ENCODE measurements at regions not wholly inside any gene's neighbourhood (a gene's known extent, or its start where the extent isn't known, plus 50 kb on each side); places are given as distances from the start of the nearest gene placed in this dataset.

DNA sequence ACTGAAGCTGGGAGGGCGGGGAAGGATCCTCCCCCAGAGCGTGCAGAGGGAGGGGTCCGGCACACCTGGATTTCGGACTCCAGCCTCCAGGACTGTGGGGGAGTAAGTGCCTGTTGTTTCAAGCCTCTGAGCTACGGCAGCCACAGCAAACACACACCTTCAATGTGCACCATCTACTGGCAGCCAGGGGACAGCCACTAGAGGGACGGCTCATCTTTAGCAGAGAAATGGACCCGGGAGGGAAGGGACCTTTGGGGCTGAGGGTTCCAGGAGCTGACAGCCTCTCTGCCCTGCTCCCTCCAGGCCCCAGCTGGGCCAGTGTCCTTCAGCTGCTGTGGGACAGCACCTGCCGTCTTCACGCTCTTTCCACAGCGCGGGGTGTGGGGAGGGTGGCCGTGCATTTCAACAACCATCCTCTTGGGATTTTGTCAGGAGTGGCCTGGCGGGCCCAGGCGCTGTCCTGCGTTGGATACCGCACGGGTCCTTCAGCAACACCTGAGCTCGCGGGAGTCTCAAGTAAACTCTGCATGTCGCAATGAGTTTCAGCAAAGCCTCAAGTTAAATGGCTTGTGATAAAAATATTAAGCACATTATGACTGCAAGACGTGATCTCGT is 209.2 kb upstream of the C14orf180 start:
- Histone ChIP-seq H3K4me3 (no peak overlapping the region), H3K4me1 (no peaks in the 10 kb centered on the region), H3K9me3 (peaks cover 0 to 6% (median 0%) of the 10 kb centered on the region in 11 donors), H3K27me3 (peaks cover 0 to 33% (median 10%) of the 10 kb centered on the region in 7 donors), H3K36me3 (no peaks in the 10 kb centered on the region), H3K27ac (no peak overlapping the region)
- peak; percentile 23 to 86 (median 74) for ATAC-seq
- intact Hi-C loops (cut with DNase I) = loop anchor here in 4 of 10 donors (1.0 to 10.0 kb wide), 3 partner anchors 194 to 236 kb away; partner anchors contain the start of gene KIF26A (in 4 of the 4)
- 53 to 54% methylated on average over 22 of the region's 22 CpGs for WGBS, 2 donors
- TF ChIP-seq, protein P1, sequence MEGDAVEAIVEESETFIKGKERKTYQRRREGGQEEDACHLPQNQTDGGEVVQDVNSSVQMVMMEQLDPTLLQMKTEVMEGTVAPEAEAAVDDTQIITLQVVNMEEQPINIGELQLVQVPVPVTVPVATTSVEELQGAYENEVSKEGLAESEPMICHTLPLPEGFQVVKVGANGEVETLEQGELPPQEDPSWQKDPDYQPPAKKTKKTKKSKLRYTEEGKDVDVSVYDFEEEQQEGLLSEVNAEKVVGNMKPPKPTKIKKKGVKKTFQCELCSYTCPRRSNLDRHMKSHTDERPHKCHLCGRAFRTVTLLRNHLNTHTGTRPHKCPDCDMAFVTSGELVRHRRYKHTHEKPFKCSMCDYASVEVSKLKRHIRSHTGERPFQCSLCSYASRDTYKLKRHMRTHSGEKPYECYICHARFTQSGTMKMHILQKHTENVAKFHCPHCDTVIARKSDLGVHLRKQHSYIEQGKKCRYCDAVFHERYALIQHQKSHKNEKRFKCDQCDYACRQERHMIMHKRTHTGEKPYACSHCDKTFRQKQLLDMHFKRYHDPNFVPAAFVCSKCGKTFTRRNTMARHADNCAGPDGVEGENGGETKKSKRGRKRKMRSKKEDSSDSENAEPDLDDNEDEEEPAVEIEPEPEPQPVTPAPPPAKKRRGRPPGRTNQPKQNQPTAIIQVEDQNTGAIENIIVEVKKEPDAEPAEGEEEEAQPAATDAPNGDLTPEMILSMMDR (IDR thresholded peaks at IDR 0.05) = peak; percentile 12 to 70 (median 57)
- peak; percentile 9 to 27 for DNase-seq

DNA sequence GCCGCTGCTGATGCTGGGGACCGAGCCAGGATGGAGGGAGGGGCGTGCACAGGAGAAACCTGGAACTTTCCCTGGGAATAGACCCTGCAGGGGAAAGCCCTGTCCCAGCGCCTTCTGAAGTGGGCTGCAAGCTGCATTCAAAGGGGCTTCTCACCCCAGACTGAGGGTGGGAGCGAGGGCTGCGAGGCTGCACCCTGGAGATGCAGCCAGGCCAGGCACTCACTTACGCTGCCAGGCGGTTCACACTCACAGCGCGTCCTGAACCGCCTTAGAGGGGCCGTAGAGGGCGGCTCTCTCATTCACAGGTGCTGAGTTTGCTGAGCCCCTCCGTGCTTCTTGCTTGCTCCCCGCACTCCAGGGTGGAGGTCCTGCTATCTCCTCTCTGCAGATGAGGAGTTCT is 208.5 kb upstream of the C14orf180 start:
- H3K27ac ChIP-seq = no peak overlapping the region
- no peak for DNase-seq
- TF ChIP-seq, protein P1 (IDR thresholded peaks at IDR 0.05) = no peak
- H3K4me1 ChIP-seq = no peaks in the 10 kb centered on the region
- H3K4me3 ChIP-seq = no peak overlapping the region
- ATAC-seq = no peak
- peaks cover 0 to 4% (median 0%) of the 10 kb centered on the region in 11 donors for H3K9me3 ChIP-seq
- intact Hi-C loops (cut with DNase I) = loop anchor here in 4 of 10 donors (5.0 to 10.0 kb wide), 2 partner anchors 234 to 236 kb away; partner anchors contain the start of gene KIF26A (in 4 of the 4)
- H3K27me3 ChIP-seq = peaks cover 0 to 33% (median 10%) of the 10 kb centered on the region in 7 donors
- WGBS, 2 donors = 81 to 83% methylated on average over 15 of the region's 15 CpGs
- no peaks in the 10 kb centered on the region for H3K36me3 ChIP-seq

GRCh38 chr14:104371917-104372316 is 207.6 kb upstream of the C14orf180 start:
- Histone ChIP-seq H3K27me3 (peaks cover 0 to 37% (median 10%) of the 10 kb centered on the region in 7 donors), H3K36me3 (no peaks in the 10 kb centered on the region), H3K4me3 (no peak overlapping the region), H3K27ac (no peak overlapping the region), H3K9me3 (peaks cover 0 to 4% (median 0%) of the 10 kb centered on the region in 11 donors), H3K4me1 (no peaks in the 10 kb centered on the region)
- 92 to 93% methylated on average over 6 of the region's 6 CpGs for WGBS, 2 donors
- intact Hi-C loops (cut with DNase I) = loop anchor here in 4 of 10 donors (5.0 to 10.0 kb wide), 2 partner anchors 235 to 237 kb away; partner anchors contain the start of gene KIF26A (in 4 of the 4)
- no peak for ATAC-seq
- no peak for DNase-seq
- TF ChIP-seq, protein P1 (IDR thresholded peaks at IDR 0.05) = no peak

DNA sequence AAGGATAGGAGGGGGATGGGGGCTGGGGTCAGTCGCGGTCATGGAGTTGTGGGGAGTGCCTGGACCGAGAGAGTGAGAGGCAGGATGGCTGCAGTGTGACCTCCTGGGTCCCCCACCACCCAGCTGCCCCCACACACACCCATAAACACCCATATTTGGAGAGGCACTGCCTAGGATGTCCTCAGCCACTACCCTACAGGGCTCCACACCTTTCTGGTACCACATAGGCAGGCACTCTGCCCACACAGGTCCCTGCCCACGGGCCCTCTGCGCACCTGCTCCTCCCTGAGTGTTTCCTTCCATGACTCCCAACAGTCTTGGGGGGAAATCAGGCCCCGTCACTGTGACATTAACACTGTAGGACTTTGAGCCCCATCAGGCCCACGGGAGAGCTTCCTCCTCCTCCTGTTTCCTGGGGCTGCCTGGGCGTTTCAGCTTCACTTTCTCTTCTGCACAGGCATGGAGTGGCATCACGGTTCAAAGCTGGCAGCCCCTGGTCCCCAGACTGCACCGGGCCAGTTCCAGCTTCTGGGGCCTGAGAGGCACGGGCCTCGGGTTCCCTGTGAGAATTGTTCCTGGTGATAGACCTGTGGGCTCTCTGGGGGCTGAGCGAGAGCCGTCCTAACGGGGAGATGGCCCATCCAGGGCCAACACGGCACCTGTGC is 207.0 kb upstream of the C14orf180 start:
- 73 to 85% methylated on average over 16 of the region's 16 CpGs for WGBS, 2 donors
- no peaks in the 10 kb centered on the region for H3K36me3 ChIP-seq
- intact Hi-C loops (cut with DNase I) = loop anchor here in 4 of 10 donors (5.0 to 10.0 kb wide), 2 partner anchors 235 to 238 kb away; partner anchors contain the start of gene KIF26A (in 4 of the 4)
- H3K27ac ChIP-seq = no peak overlapping the region
- TF ChIP-seq, protein P1 (IDR thresholded peaks at IDR 0.05) = no peak
- no peaks in the 10 kb centered on the region for H3K4me1 ChIP-seq
- H3K4me3 ChIP-seq = no peak overlapping the region
- H3K27me3 ChIP-seq = peaks cover 0 to 39% (median 10%) of the 10 kb centered on the region in 7 donors
- ATAC-seq (no peak), DNase-seq (peak in 1 of 2 donors; percentile 7)
- peaks cover 0 to 4% (median 0%) of the 10 kb centered on the region in 11 donors for H3K9me3 ChIP-seq

Data from heart right ventricle (tissue), 16 donors.